ENCODE measurements at regions not wholly inside any gene's neighbourhood (a gene's known extent, or its start where the extent isn't known, plus 50 kb on each side); places are given as distances from the start of the nearest gene placed in this dataset.

GRCh38 chr3:107915706-107916105 lies 175.1 kb downstream of the CD47 start:
- H2BK15ac ChIP-seq (ENCODE audit: low read depth, low read length) = no peak overlapping the region
- H3K4me1 ChIP-seq (ENCODE audit: insufficient read depth, low read length) = no peaks in the 10 kb centered on the region
- no peaks in the 10 kb centered on the region for H3K9me3 ChIP-seq (ENCODE audit: control insufficient read depth, low read depth, low read length)
- H3K4me2 ChIP-seq (ENCODE audit: insufficient read depth, insufficient read length, low read length) = no peak overlapping the region
- Mint-ChIP-seq H3K27ac (no peak overlapping the region), H3K4me1 (peaks cover 3 to 5% of the 10 kb centered on the region in 2 experiments; a peak in 2 of 4 replicates), H3K36me3 (ENCODE audit: insufficient read depth in 1 of 3, low read depth in 3 of 3) (no peaks in the 10 kb centered on the region; a peak in 2 of 7 replicates), H3K4me3 (no peak overlapping the region), H3K27me3 (ENCODE audit: low read depth) (no peaks in the 10 kb centered on the region), H3K9me3 (peaks cover 5 to 8% of the 10 kb centered on the region in 2 experiments; a peak in 4 of 5 replicates)
- H3K23me2 ChIP-seq (ENCODE audit: insufficient read length, low read depth, low read length, poor library complexity, severe bottlenecking) = no peaks in the 10 kb centered on the region
- H4K8ac ChIP-seq (replicated peaks; ENCODE audit: insufficient read length, low read depth, low read length) = no peak overlapping the region
- no peak overlapping the region for H2BK5ac ChIP-seq (ENCODE audit: insufficient read length, low read length)
- H2BK20ac ChIP-seq (ENCODE audit: low read depth, low read length, poor library complexity, severe bottlenecking) = no peak overlapping the region
- DNase-seq = no peak
- no peak overlapping the region for H2AFZ ChIP-seq (ENCODE audit: low read length)
- H3K18ac ChIP-seq (ENCODE audit: insufficient read length, low read depth, low read length) = no peak overlapping the region
- H2BK12ac ChIP-seq (ENCODE audit: insufficient read length, low read depth, low read length) = no peak overlapping the region
- no peak overlapping the region for H3K14ac ChIP-seq (ENCODE audit: insufficient read depth, low read length)
- H3K56ac ChIP-seq (ENCODE audit: insufficient read length, low read depth, low read length) = no peak overlapping the region
- H3T11ph ChIP-seq (ENCODE audit: low read length) = no peak overlapping the region
- no peaks in the 10 kb centered on the region for H3K27me3 ChIP-seq (ENCODE audit: insufficient read depth, low read length)
- H4K5ac ChIP-seq (ENCODE audit: insufficient read length, low read depth, low read length) = no peak overlapping the region
- H2AK5ac ChIP-seq (ENCODE audit: insufficient read length, low read length) = no peak overlapping the region
- no peak overlapping the region for H2BK120ac ChIP-seq (ENCODE audit: low read depth, low read length, poor library complexity, severe bottlenecking)
- H3K4ac ChIP-seq (ENCODE audit: low read depth, low read length) = no peak overlapping the region
- H4K20me1 ChIP-seq (ENCODE audit: control insufficient read depth, insufficient read depth, insufficient read length) = no peaks in the 10 kb centered on the region
- H3K23ac ChIP-seq (ENCODE audit: insufficient read length, low read depth, low read length) = no peak overlapping the region
- H3K79me2 ChIP-seq (ENCODE audit: insufficient read depth, low read length) = no peaks in the 10 kb centered on the region
- no peak overlapping the region for H3K9ac ChIP-seq (ENCODE audit: extremely low read depth, insufficient read length, low read length)
- H3K79me1 ChIP-seq (ENCODE audit: insufficient read depth, low read depth, low read length, poor library complexity, severe bottlenecking) = no peaks in the 10 kb centered on the region
- no peak overlapping the region for H4K91ac ChIP-seq (ENCODE audit: insufficient read length, low read depth, low read length)
- H3K27ac ChIP-seq (ENCODE audit: insufficient read length, low read depth, low read length) = no peak overlapping the region
- TF ChIP-seq CTCF (conservative IDR thresholded peaks at IDR 0.05) = no peak
- WGBS (ENCODE audit: extremely low coverage, insufficient read length, low lambda C conversion rate) = no CpG with 5 or more reads among the region's 1 CpG

Measured in H9 (cell line).